Fibroblast of pulmonary artery (primary cell): ENCODE measurements at regions not wholly inside any gene's neighbourhood (a gene's known extent, or its start where the extent isn't known, plus 50 kb on each side); places are given as distances from the start of the nearest gene placed in this dataset.

Source experiments
- DNase-seq: peaks from one replicate; pipeline ENCODE4 v3.0.0-alpha.2; 2010; ENCODE audit warnings: low read depth
- H3K4me3 ChIP-seq: replicated peaks from 2 replicates; pipeline ENCODE4 v1.5.1; 2011; ENCODE audit warnings: low read depth, mild to moderate bottlenecking, control low read depth, low read length, moderate library complexity
- CTCF ChIP-seq: IDR thresholded peaks from 2 replicates; pipeline ENCODE4 v1.5.1; 2011; ENCODE audit warnings: mild to moderate bottlenecking, control low read depth, low read length, inconsistent platforms; ENCODE audit errors: missing control alignments

GRCh38 chr4:95985791-95986550, 146.1 kb downstream of the PDHA2 start:
- TF ChIP-seq CTCF: no peak
- H3K4me3 ChIP-seq: no peak overlapping the region
- DNase-seq: no peak

- no peak for DNase-seq
- no peak overlapping the region for H3K4me3 ChIP-seq
- TF ChIP-seq CTCF: no peak
Measured at GRCh38 chr4:95987851-95988250, 148.0 kb downstream of the PDHA2 start.

- peak; percentile 54 for DNase-seq
- no peak overlapping the region for H3K4me3 ChIP-seq
- no peak for TF ChIP-seq CTCF
Measured at GRCh38 chr4:95998311-95998710, 158.4 kb downstream of the PDHA2 start.

- no peak overlapping the region for H3K4me3 ChIP-seq
- TF ChIP-seq CTCF: no peak
- DNase-seq: peak; percentile 18
Measured at GRCh38 chr4:96003951-96004740, 164.3 kb downstream of the PDHA2 start.

GRCh38 chr4:96009427-96010119, 169.7 kb downstream of the PDHA2 start:
- DNase-seq: peak; percentile 82
- no peak for TF ChIP-seq CTCF
- H3K4me3 ChIP-seq: no peak overlapping the region

- H3K4me3 ChIP-seq: no peak overlapping the region
- TF ChIP-seq CTCF: no peak
- no peak for DNase-seq
Measured at GRCh38 chr4:96012687-96013086, 172.8 kb downstream of the PDHA2 start.
